Middle frontal gyrus (tissue), 1 donor: ENCODE measurements at regions not wholly inside any gene's neighbourhood (a gene's known extent, or its start where the extent isn't known, plus 50 kb on each side); places are given as distances from the start of the nearest gene placed in this dataset.
"Not testable (repeated sequence)": the region's sequence is repeated elsewhere in the genome, so short reads cannot be mapped to it uniquely, and the experiment has no call there.

Experiments used
- DNase-seq: peaks from one replicate; pipeline ENCODE4 v3.0.0-alpha.2; 2015; ENCODE audit warnings: low spot score; ENCODE audit errors: extremely low spot score

DNA sequence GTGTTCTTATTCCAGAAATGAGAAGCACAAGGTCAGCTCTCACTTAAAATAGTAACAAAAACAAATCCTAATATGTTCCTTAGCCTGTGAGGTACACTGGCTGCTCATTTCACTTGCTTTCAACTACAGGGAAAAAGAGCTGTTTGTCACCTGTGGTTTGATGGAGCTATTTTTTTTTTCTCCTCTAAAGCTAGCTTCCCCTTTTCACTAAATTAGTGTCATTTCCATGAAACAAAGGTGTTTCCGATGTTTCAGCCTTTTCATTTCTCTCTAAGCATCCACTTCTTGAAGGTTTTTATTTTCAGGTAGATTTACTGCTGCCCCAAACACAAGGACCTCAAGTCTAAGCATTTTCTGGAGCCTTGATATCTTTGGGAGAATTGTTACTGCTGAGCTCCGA is 148.6 kb downstream of the RBMX2 start:
- no peak for DNase-seq

DNA sequence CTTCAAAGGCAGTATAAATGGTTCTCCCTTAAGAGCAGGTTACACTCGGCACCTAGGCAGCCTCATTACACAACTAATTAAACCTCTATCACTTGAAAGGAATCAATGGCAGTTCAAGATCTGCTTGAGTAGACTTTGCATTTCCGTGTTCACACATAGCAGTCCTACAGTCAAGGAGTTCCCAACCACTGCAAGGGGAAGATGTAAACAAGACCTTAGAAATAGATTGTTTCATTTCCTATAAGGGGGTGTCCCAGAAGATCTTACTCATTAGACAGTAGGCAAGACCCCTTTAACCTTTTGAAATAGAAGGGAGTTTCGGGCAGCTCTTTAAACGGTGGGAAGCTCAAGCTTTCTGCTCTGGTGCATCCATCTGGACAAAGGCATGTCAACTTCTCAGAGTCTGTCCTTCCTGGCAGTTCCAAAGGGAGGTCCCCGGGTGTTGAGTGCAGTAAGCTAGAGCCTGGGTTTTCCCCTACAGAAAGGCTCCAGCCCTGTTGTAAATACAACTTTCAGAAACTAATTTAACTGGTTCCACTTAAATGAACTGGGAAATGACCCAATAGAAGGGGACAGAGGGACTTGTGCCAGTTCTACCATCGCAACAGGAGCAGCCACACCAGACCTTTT is 150.8 kb downstream of the RBMX2 start:
- DNase-seq, result no peak

DNA sequence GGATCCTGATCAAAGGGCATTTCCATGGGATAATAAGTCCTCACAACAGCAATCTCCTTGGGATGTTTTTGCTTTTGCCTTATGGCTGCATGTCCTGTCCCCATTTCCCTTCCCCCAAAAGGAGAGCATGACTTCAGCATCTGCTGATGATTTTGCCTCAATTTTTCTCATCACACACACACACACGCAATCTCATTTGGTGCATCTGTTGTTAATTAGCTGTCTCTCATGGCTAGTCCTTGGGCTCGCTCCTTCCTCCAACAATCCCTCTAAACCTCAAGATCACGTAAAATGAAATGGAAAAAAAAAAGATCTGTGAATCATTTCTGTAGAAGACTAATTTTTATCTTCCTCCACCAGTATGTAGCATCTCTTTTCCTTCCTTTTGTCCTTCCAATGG is 153.6 kb downstream of the RBMX2 start:
- no peak for DNase-seq

DNA sequence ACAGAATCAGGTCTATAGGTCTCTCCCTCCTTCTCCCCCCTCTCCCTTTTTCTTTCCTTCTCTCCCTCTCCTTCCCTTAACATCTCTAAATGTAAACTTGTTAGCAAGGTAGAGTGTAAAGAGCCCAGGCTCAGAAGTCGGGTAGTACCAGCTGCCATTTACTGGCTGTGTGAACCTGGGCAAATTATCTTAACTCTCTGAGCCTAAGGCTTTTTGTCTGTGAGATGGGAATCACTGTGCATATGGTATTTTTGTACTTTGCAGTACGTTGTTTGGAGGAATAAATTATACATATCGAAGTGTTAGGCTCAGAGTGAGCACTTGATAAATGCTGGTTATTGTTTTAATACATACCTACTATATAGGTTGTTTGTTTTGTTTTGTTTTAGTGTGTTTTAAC is 154.0 kb downstream of the RBMX2 start:
- DNase-seq, result no peak

DNA sequence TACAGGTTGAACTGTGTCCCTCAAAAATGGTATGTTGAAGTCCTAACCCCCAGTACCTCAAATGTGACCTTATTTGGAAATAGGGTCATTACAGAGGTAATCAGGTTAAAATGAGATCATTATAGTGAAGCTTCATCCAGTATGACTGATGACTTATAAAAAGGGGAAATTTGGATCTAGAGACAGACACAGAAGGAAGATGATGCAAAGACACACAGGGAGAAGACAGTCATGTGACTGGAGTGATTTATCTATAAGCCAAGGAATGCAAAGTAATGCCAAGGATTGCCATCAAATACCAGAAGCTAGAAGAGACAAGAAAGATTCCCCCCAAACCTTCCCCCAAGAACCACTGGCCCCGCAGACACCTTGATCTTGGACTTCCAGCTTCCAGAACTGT is 155.2 kb downstream of the RBMX2 start:
- no peak for DNase-seq

DNA sequence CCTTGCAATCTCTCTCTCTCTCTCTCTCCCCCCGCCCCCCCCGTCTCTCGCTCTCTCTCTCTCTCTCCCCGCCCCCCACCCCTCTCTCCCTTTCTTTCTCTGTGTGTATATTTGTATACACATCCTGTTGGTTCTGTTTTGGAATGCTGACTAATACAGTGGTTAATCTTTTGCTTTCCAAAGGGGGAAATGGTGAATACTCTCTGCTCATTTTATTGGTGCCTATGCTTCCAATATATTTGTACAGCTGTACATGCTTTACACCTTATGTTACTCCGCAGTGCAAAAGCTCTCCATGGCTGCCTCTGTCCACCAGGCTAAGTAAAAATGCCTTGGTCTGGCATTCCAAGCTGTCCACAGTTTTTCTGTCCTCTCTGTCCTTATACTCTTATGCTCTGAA is 158.8 kb downstream of the RBMX2 start:
- no peak for DNase-seq

DNA sequence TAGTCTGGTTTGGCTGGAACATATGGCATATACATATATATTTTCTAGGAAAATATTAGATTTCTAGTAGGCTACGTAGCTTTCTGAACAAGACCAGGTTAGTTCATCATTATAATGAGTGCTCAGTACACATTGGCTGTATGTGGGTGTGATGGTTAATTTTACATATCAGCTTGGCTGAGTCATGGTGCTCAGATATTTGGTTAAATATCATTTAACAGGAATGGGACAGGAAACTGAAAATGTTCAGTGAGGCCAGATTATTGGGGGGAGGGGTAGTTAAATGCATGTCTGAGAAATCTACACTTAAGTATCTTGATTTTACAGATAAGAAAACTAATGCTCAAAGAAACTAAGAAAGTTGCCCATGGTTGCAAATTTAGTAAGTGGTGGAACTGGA is 160.1 kb downstream of the RBMX2 start:
- DNase-seq, result no peak

DNA sequence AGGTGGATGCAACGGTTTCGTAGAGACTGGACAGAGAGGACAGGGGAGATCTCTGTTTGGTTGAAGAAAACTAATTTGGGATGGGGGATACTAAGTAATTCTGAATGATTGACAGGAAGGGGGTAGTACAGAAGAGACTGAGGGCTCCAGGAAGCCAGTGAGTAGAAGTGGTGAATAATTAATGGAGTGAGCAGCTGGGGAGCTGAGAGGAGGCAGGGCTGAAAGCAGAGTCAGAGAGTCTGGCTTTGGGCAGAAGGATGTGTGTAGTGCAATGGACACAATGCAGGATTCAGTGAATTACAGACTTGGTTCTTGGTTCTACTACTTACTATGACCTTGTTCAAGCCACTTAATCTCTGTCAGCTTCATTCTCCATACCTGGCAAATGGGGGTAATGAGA is 161.7 kb downstream of the RBMX2 start:
- DNase-seq, result no peak

DNA sequence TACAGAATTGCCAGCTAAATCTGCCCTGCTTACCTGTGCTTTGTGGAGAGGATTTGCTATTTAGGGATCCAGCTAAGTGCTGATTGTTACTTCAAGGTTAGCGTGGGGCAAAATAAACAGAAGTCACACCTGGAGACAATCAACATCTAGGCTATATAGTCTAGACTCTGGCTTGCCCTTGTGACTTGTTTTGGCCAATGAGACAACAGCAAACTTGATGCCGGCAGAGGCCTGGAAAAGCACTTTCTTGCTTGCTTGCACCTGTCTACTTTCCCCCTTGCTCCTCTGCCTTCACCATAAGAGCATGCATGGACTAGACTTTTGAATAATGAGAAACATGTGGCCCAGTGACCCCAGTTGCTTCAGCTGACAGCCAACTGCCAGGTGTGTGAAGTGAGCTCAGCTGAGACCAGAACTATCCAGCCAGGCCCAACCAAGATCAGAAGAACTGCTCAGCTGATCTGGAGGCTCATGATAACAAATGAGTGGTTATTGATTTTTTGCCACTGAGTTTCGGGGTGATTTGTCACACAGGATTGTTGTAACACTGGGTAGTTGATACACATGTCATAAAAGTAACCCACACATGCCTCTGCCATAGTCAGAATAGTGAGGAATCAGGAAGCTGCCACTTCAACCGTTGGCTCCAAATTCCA is 164.4 kb downstream of the RBMX2 start:
- no peak for DNase-seq

DNA sequence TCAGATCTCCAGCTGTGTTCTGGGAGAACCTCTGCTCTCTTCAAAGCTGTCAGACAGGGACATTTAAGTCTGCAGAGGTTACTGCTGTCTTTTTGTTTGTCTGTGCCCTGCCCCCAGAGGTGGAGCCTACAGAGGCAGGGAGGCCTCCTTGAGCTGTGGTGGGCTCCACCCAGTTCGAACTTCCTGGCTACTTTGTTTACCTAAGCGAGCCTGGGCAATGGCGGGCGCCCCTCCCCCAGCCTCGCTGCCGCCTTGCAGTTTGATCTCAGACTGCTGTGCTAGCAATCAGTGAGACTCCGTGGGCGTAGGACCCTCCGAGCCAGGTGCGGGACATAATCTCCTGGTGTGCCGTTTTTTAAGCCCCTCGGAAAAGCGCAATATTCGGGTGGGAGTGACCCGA is 171.2 kb downstream of the RBMX2 start:
- not testable (repeated sequence) for DNase-seq
